Ovary (tissue), 3 donors: ENCODE measurements at regions not wholly inside any gene's neighbourhood (a gene's known extent, or its start where the extent isn't known, plus 50 kb on each side); places are given as distances from the start of the nearest gene placed in this dataset.

ENCODE experiments used
- EP300 ChIP-seq: sonication (generic); formaldehyde crosslinking; IDR thresholded peaks from one replicate; pipeline ENCODE4 v1.6.1; 2017; ENCODE audit warnings: antibody characterized with exemption
- POLR2A ChIP-seq: fragments of 450-650 bp; IDR thresholded peaks from one replicate; pipeline ENCODE4 v1.6.1; 2017; ENCODE audit warnings: antibody characterized with exemption, mild to moderate bottlenecking, moderate library complexity
- TF ChIP-seq, protein P1 (sequence below), 3 donors: fragments of 450-650 bp in 2 of 3; fragments of 200-600 bp in 1 of 3; IDR thresholded peaks; one replicate each; pipeline versions ENCODE4 v1.5.1 to v1.8.0; 2016 to 2022; ENCODE audit warnings: antibody characterized with exemption in 3 of 3, mild to moderate bottlenecking in 1 of 3
- donor health status: DM: no; HTN: no; CAD: no.

DNA sequence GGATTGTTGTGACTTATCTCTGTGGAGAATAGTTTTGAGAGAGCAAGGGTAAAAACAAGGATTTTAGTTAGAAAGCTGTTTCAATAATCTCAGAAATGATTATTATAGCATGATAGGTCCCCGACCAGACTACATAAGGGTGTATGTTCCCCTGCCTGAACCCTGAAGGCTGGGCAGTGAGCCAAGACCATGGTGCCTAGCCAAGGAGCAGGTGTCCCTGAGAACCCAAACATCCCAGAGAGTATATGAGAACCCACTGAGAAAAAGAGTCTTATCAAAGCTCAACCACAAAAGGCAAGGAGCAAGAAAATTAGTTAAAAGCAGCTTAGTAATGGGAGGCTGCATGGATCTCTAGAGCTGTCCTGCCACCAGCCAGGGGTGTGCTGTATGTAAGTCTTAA, 94.9 kb upstream of the UNC5C start:
- TF ChIP-seq, protein P1, sequence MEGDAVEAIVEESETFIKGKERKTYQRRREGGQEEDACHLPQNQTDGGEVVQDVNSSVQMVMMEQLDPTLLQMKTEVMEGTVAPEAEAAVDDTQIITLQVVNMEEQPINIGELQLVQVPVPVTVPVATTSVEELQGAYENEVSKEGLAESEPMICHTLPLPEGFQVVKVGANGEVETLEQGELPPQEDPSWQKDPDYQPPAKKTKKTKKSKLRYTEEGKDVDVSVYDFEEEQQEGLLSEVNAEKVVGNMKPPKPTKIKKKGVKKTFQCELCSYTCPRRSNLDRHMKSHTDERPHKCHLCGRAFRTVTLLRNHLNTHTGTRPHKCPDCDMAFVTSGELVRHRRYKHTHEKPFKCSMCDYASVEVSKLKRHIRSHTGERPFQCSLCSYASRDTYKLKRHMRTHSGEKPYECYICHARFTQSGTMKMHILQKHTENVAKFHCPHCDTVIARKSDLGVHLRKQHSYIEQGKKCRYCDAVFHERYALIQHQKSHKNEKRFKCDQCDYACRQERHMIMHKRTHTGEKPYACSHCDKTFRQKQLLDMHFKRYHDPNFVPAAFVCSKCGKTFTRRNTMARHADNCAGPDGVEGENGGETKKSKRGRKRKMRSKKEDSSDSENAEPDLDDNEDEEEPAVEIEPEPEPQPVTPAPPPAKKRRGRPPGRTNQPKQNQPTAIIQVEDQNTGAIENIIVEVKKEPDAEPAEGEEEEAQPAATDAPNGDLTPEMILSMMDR (IDR thresholded peaks at IDR 0.05): no peak
- TF ChIP-seq POLR2A (no peak), EP300 (no peak)
